ENCODE measurements at regions not wholly inside any gene's neighbourhood (a gene's known extent, or its start where the extent isn't known, plus 50 kb on each side); places are given as distances from the start of the nearest gene placed in this dataset.

- TF ChIP-seq CTCF (IDR thresholded peaks at IDR 0.05) (no peak), POLR2A (IDR thresholded peaks at IDR 0.05) (no peak), EP300 (IDR thresholded peaks at IDR 0.05) (no peak)
Measured at GRCh38 chr2:235378944-235379343, 114.9 kb upstream of the AGAP1 start.

Data from sigmoid colon (tissue), 4 donors.